IMR-90 (cell line): ENCODE measurements at regions not wholly inside any gene's neighbourhood (a gene's known extent, or its start where the extent isn't known, plus 50 kb on each side); places are given as distances from the start of the nearest gene placed in this dataset.

Experiments
- ATAC-seq: fragments of 200-7000 bp; cut with Tn5 transposase; 2 replicates; pipeline ENCODE4 v1.9.1; 2020; ENCODE audit warnings: low read depth, mild to moderate bottlenecking, moderate library complexity
- BruUV-seq: library from RNA; stranded (reverse); fragments of 400-500 nt; replicated peaks from 2 replicates; lab custom pipeline; 2021; lab: Mats Ljungman, UMichigan
- CTCF ChIA-PET: fragments of 300-600 bp; formaldehyde crosslinking; extraction: SDS; loops from one replicate; lab custom pipeline; 2021; ENCODE audit warnings: antibody characterized with exemption; lab: Yijun Ruan, JAX
- POLR2A ChIA-PET: fragments of 300-600 bp; sonication (Branson Sonifier 250); formaldehyde crosslinking; loops from one replicate; lab custom pipeline; 2022; ENCODE audit warnings: antibody characterized with exemption; ENCODE audit not compliant: unreplicated experiment; lab: Charles Lee
- DNase-seq: peaks from one replicate; pipeline ENCODE4 v3.0.0; 2013
- H2AFZ ChIP-seq: replicated peaks from 2 replicates; pipeline ENCODE3; 2013; ENCODE audit warnings: low read length, mild to moderate bottlenecking; ENCODE audit not compliant: poor library complexity
- H2AK5ac ChIP-seq: 2 replicates; pipeline ENCODE4 v1.6.1; 2013; ENCODE audit warnings: low read depth, low read length, inconsistent platforms
- H2AK9ac ChIP-seq: replicated peaks from 2 replicates; pipeline ENCODE3; 2013; ENCODE audit warnings: mild to moderate bottlenecking, low read depth, low read length, moderate library complexity; ENCODE audit not compliant: poor library complexity
- H2BK120ac ChIP-seq: 2 replicates; pipeline ENCODE4 v1.6.1; 2013; ENCODE audit warnings: low read depth, low read length, inconsistent platforms
- H2BK15ac ChIP-seq: 3 replicates; pipeline ENCODE4 v1.6.1; 2013; ENCODE audit warnings: low read depth, low read length, inconsistent platforms
- H2BK20ac ChIP-seq: 2 replicates; pipeline ENCODE4 v1.6.1; 2013; ENCODE audit warnings: low read depth, mild to moderate bottlenecking, inconsistent platforms, low read length, moderate library complexity
- H2BK5ac ChIP-seq: 2 replicates; pipeline ENCODE4 v1.6.1; 2013; ENCODE audit warnings: mild to moderate bottlenecking, low read depth, low read length, inconsistent platforms; ENCODE audit not compliant: poor library complexity, severe bottlenecking
- H3K14ac ChIP-seq: replicated peaks from 2 replicates; pipeline ENCODE4 v1.6.1; 2013; ENCODE audit warnings: low read depth, low read length, inconsistent platforms
- H3K18ac ChIP-seq: 2 replicates; pipeline ENCODE4 v1.6.1; 2013; ENCODE audit warnings: low read depth, low read length, control low read depth
- H3K23ac ChIP-seq: 2 replicates; pipeline ENCODE4 v1.6.1; 2013; ENCODE audit warnings: low read depth, low read length, inconsistent platforms
- H3K27ac ChIP-seq: 2 replicates; pipeline ENCODE4 v1.5.1; 2013; ENCODE audit warnings: mild to moderate bottlenecking, control low read depth, low read length; ENCODE audit not compliant: insufficient read depth
- H3K27me3 ChIP-seq: 2 replicates; pipeline ENCODE4 v1.6.1; 2013; ENCODE audit warnings: low read length; ENCODE audit not compliant: control insufficient read depth, insufficient read depth
- H3K36me3 ChIP-seq: 2 replicates; pipeline ENCODE4 v1.6.1; 2013; ENCODE audit warnings: low read length, mixed read lengths; ENCODE audit not compliant: control insufficient read depth, insufficient read depth
- H3K4ac ChIP-seq: 2 replicates; pipeline ENCODE4 v1.6.1; 2013; ENCODE audit warnings: low read depth, low read length, inconsistent platforms
- H3K4me1 ChIP-seq: 2 replicates; pipeline ENCODE4 v1.6.1; 2013; ENCODE audit warnings: low read length, mixed read lengths; ENCODE audit not compliant: control insufficient read depth, insufficient read depth
- H3K4me2 ChIP-seq: 2 replicates; pipeline ENCODE4 v1.6.1; 2013; ENCODE audit warnings: low read depth, mild to moderate bottlenecking, control low read depth, low read length, moderate library complexity
- H3K4me3 ChIP-seq: 2 replicates; pipeline ENCODE4 v1.5.1; 2013; ENCODE audit warnings: low read depth, mild to moderate bottlenecking, control low read depth, low read length, moderate library complexity; ENCODE audit not compliant: insufficient read depth
- H3K56ac ChIP-seq: 2 replicates; pipeline ENCODE4 v1.6.1; 2013; ENCODE audit warnings: low read length, inconsistent platforms; ENCODE audit not compliant: insufficient read depth; ENCODE audit errors: extremely low read depth
- H3K79me1 ChIP-seq, 2 experiments: 2 replicates each; pipeline ENCODE4 v1.6.1; 2013; ENCODE audit warnings: low read length in 2 of 2, inconsistent platforms in 1 of 2, low read depth in 1 of 2
- H3K9ac ChIP-seq: 2 replicates; pipeline ENCODE4 v1.6.1; 2013; ENCODE audit warnings: low read depth, low read length, control low read depth
- H3K9me1 ChIP-seq: 2 replicates; pipeline ENCODE4 v1.6.1; 2013; ENCODE audit warnings: low read length, inconsistent platforms; ENCODE audit not compliant: insufficient read depth
- H3K9me3 ChIP-seq: 2 replicates; pipeline ENCODE4 v1.6.1; 2013; ENCODE audit warnings: low read length; ENCODE audit not compliant: control insufficient read depth, insufficient read depth
- H4K20me1 ChIP-seq: 2 replicates; pipeline ENCODE4 v1.6.1; 2013; ENCODE audit warnings: low read length, inconsistent platforms; ENCODE audit not compliant: insufficient read depth
- H4K5ac ChIP-seq: 2 replicates; pipeline ENCODE4 v1.6.1; 2013; ENCODE audit warnings: mild to moderate bottlenecking, low read depth, low read length, control low read depth
- H4K8ac ChIP-seq, 2 experiments: 2 replicates each; pipeline ENCODE4 v1.6.1; 2013; ENCODE audit warnings: low read depth in 2 of 2, low read length in 2 of 2, control low read depth in 1 of 2, inconsistent platforms in 1 of 2
- H4K91ac ChIP-seq: 2 replicates; pipeline ENCODE4 v1.6.1; 2013; ENCODE audit warnings: low read depth, low read length, inconsistent platforms; ENCODE audit not compliant: insufficient read depth
- BHLHE40 ChIP-seq: fragments of 150-350 bp; IDR thresholded peaks from 2 replicates; pipeline ENCODE4 v1.6.1; 2016; ENCODE audit warnings: mild to moderate bottlenecking, low read depth, low read length
- CEBPB ChIP-seq: IDR thresholded peaks from 2 replicates; pipeline ENCODE4 v1.6.1; 2012; ENCODE audit warnings: low read depth, low read length, improper control_type of control experiment
- CHD1 ChIP-seq: IDR thresholded peaks from 2 replicates; pipeline ENCODE4 v1.6.1; 2012; ENCODE audit warnings: low read depth, low read length, improper control_type of control experiment
- FOS ChIP-seq: fragments of 150-350 bp; IDR thresholded peaks from 2 replicates; pipeline ENCODE4 v1.6.1; 2016; ENCODE audit warnings: low read depth, low read length
- MAFK ChIP-seq: IDR thresholded peaks from 2 replicates; pipeline ENCODE4 v1.6.1; 2012; ENCODE audit warnings: low read depth, low read length, improper control_type of control experiment
- WGBS, 2 experiments: methylation state at CpG; one replicate each; pipeline versions ENCODE4 v1.1.5 to v1.1.7; 2013; ENCODE audit warnings: missing lambda C conversion rate in 2 of 2; ENCODE audit not compliant: insufficient read length in 1 of 2; ENCODE audit errors: extremely low coverage in 2 of 2; 5-methylcytosine and 5-hydroxymethylcytosine counted together
- dilution Hi-C: fragments of 300-500 bp; cut with HindIII; formaldehyde crosslinking; loops from one replicate; pipeline ENCODE4 v1.14.3; 2018; ENCODE audit warnings: low sequenced_read_pairs; ENCODE audit not compliant: unreplicated experiment
- in situ Hi-C: fragments of 300-500 bp; cut with MboI; formaldehyde crosslinking; loops from 3 replicates; pipeline ENCODE4 v1.14.3; 2019; ENCODE audit warnings: low sequenced_read_pairs, inconsistent platforms, mixed read lengths
- intact Hi-C: fragments of 100-400 bp; cut with micrococcal nuclease; formaldehyde crosslinking; loops from 2 replicates; pipeline ENCODE4 v1.10.0; 2022
- TF ChIP-seq, protein P1 (sequence below): conservative IDR thresholded peaks from 2 replicates; pipeline ENCODE4 v1.5.1; 2012; ENCODE audit warnings: mild to moderate bottlenecking, low read depth, low read length, improper control_type of control experiment

DNA sequence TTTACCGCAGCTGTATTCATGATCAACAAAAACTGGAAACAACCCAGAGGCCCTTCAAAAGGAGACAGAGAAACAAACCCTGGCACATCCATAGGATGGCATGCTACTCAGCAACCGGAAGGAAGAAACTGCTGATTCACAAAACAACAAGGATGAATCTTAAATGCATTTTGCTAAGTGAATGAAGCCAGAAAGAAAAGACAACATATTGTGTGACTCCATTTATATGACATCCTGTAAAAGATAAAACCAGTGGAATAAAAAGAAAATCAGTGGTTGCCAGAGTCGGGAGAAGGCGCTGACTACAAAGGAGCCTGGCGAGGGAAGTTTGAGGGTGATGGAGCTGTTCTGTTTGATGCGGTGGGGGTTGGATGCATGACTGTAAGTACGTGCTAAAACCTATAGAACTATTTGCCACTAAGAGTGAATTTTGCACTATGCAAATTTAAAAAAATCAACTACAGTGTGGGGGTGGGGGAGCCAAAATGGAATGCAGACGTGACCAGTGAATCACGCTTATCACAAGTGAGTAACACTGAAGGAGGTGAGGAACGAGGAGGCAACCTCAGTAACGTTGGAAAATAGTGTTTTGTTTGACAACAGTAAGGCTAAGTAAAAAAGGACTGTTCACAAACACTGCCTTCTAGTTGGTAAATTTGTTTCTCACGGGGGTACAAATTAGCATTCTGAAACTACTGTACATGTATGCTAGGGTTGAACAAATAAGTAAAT lies 108.9 kb downstream of the INHBB start:
- no peak overlapping the region for H3K4me3 ChIP-seq
- dilution Hi-C loops = no loop called here
- ChIA-PET CTCF (no interaction called here), POLR2A (interaction anchor here (0.6 kb wide), 1 partner anchor 59 kb away, joined by 4 read pairs; no protein-coding TSS in a partner anchor)
- 0 out of 2 replicates have a peak, but pooled peaks have one; percentile 9 for TF ChIP-seq MAFK
- peak; percentile 64 for TF ChIP-seq FOS
- peak; percentile 81 for TF ChIP-seq BHLHE40
- TF ChIP-seq CHD1 = no peak
- TF ChIP-seq CEBPB = no peak
- TF ChIP-seq, protein P1, sequence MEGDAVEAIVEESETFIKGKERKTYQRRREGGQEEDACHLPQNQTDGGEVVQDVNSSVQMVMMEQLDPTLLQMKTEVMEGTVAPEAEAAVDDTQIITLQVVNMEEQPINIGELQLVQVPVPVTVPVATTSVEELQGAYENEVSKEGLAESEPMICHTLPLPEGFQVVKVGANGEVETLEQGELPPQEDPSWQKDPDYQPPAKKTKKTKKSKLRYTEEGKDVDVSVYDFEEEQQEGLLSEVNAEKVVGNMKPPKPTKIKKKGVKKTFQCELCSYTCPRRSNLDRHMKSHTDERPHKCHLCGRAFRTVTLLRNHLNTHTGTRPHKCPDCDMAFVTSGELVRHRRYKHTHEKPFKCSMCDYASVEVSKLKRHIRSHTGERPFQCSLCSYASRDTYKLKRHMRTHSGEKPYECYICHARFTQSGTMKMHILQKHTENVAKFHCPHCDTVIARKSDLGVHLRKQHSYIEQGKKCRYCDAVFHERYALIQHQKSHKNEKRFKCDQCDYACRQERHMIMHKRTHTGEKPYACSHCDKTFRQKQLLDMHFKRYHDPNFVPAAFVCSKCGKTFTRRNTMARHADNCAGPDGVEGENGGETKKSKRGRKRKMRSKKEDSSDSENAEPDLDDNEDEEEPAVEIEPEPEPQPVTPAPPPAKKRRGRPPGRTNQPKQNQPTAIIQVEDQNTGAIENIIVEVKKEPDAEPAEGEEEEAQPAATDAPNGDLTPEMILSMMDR = no peak
- no peak overlapping the region for H3K23ac ChIP-seq
- H3K18ac ChIP-seq = peak overlapping the region; percentile 67; the same call in 1 of the 2 replicates
- H3K27me3 ChIP-seq = peaks cover 2% of the 10 kb centered on the region; the same call in 1 of the 2 replicates
- H2BK20ac ChIP-seq = 0 out of 2 replicates have a peak overlapping the region, but pooled peaks have one; percentile 92
- H4K8ac ChIP-seq = peak overlapping the region in 1 of 2 experiments; percentile 15; a peak in 1 of 4 replicates
- no peak overlapping the region for H3K27ac ChIP-seq
- H3K4me2 ChIP-seq = peak overlapping the region; percentile 33; the same call in 1 of the 2 replicates
- H2BK15ac ChIP-seq = peak overlapping the region; percentile 76; the same call in 1 of the 3 replicates
- no peak overlapping the region for H3K56ac ChIP-seq
- H2BK5ac ChIP-seq = peak overlapping the region; percentile 25
- no peak overlapping the region for H4K5ac ChIP-seq
- no peak overlapping the region for H2AK5ac ChIP-seq
- peak overlapping the region; percentile 9; the same call in 1 of the 2 replicates for H3K4ac ChIP-seq
- H2AK9ac ChIP-seq = no peak overlapping the region
- H4K20me1 ChIP-seq = no peaks in the 10 kb centered on the region
- no TSS peak for BruUV-seq
- ATAC-seq (peak; percentile 43), DNase-seq (peak; percentile 71)
- H3K9me1 ChIP-seq = peaks cover 13% of the 10 kb centered on the region
- intact Hi-C loops = loop anchor here (5.0 kb wide), 1 partner anchor 222 kb away; no protein-coding TSS in a partner anchor
- no CpG with 5 or more reads among the region's 12 CpGs for WGBS, 2 experiments
- no peak overlapping the region for H2AFZ ChIP-seq
- H4K91ac ChIP-seq = no peak overlapping the region
- in situ Hi-C loops = no loop called here
- no peaks in the 10 kb centered on the region for H3K79me1 ChIP-seq
- H3K9me3 ChIP-seq = peaks cover 5% of the 10 kb centered on the region; the same call in 1 of the 2 replicates
- H2BK120ac ChIP-seq = peak overlapping the region; percentile 87; the same call in 1 of the 2 replicates
- peaks cover 13% of the 10 kb centered on the region for H3K4me1 ChIP-seq
- H3K36me3 ChIP-seq = no peaks in the 10 kb centered on the region
- H3K9ac ChIP-seq = no peak overlapping the region
- no peak overlapping the region; the same call in 1 of the 2 replicates for H3K14ac ChIP-seq
